Lower leg skin (tissue), 3 donors: ENCODE measurements at regions not wholly inside any gene's neighbourhood (a gene's known extent, or its start where the extent isn't known, plus 50 kb on each side); places are given as distances from the start of the nearest gene placed in this dataset.

Source experiments
- CTCF ChIP-seq, 3 donors: fragments of 450-650 bp; IDR thresholded peaks; one replicate each; pipeline ENCODE4 v1.5.1; 2016; ENCODE audit warnings: antibody characterized with exemption in 3 of 3, mild to moderate bottlenecking in 3 of 3, moderate library complexity in 2 of 3
- POLR2A ChIP-seq, 2 donors: fragments of 450-650 bp; IDR thresholded peaks; one replicate each; pipeline ENCODE4 v1.6.1; 2016 to 2017; ENCODE audit warnings: antibody characterized with exemption in 2 of 2, mild to moderate bottlenecking in 1 of 2, moderate library complexity in 1 of 2

- TF ChIP-seq CTCF (IDR thresholded peaks at IDR 0.05) (no peak), POLR2A (IDR thresholded peaks at IDR 0.05) (no peak)
Observed at GRCh38 chr16:87248714-87249113, 68.5 kb downstream of the C16orf95 start.
